ENCODE measurements at regions not wholly inside any gene's neighbourhood (a gene's known extent, or its start where the extent isn't known, plus 50 kb on each side); places are given as distances from the start of the nearest gene placed in this dataset.

DNA sequence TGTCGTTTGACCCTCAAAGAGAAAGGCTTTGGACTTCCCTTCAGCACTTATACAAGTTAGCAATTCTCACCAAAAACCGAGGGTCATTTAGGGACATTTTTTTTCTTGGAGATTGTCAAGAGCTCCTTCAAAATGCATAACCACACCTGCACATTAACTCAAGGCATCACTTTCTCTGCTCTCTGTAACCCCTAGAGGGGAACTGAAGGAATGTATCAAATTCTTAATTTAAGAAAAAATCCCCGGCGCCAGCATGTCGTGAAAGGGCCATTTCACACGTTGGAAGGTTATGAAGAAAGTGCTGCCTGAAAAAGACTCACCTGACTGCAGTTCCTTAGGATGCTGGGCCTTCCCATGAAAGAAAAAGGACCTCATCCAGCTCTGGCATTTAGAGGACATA, 131.6 kb upstream of the ZC3H12A start:
- Histone ChIP-seq H3K36me3 (ENCODE audit: control insufficient read depth, insufficient read depth, low read length) (no peaks in the 10 kb centered on the region), H3K4me3 (ENCODE audit: low read depth, low read length) (no peak overlapping the region), H3K27me3 (ENCODE audit: control insufficient read depth, insufficient read depth, low read length) (no peaks in the 10 kb centered on the region)
- no peak for FAIRE-seq
- no peak for TF ChIP-seq CTCF (IDR thresholded peaks at IDR 0.05; ENCODE audit: insufficient read depth, low read length, severe bottlenecking)
- DNase-seq (ENCODE audit: low read depth): no peak

DNA sequence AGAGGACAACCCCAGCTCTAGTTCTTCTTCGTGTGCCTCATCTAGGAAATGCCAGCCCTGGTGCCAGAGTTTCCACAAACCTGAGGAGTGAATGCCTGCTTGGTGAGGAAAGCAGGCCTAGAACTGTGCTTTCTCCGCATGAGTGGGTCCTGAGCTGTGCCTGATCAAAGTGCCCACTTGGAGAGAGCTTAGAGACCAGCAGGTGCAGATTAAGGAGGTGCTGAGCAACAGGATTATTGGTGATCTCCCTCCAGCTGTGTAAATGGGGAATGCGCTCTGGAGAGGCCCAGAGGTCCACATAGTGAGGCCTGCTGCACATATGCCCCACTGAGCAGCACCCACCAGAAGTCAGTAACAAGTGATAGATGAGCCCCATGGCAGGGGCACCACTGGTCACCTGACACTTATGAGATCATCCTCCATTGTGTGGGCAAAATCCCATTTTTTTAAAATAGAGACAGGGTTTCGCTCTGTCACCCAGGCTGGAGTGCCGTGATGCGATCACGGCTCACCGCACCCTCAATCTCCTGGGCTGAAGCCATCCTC, 127.2 kb upstream of the ZC3H12A start:
- FAIRE-seq (no peak), DNase-seq (ENCODE audit: low read depth) (no peak)
- H3K4me3 ChIP-seq (ENCODE audit: low read depth, low read length): no peak overlapping the region
- no peaks in the 10 kb centered on the region for H3K36me3 ChIP-seq (ENCODE audit: control insufficient read depth, insufficient read depth, low read length)
- TF ChIP-seq CTCF (IDR thresholded peaks at IDR 0.05; ENCODE audit: insufficient read depth, low read length, severe bottlenecking): no peak
- no peaks in the 10 kb centered on the region for H3K27me3 ChIP-seq (ENCODE audit: control insufficient read depth, insufficient read depth, low read length)

GRCh38 chr1:37353871-37354270, 120.5 kb upstream of the ZC3H12A start:
- H3K36me3 ChIP-seq (ENCODE audit: control insufficient read depth, insufficient read depth, low read length): no peaks in the 10 kb centered on the region
- H3K4me3 ChIP-seq (ENCODE audit: low read depth, low read length): no peak overlapping the region
- FAIRE-seq (no peak), DNase-seq (ENCODE audit: low read depth) (no peak)
- TF ChIP-seq CTCF (IDR thresholded peaks at IDR 0.05; ENCODE audit: insufficient read depth, low read length, severe bottlenecking): no peak
- no peaks in the 10 kb centered on the region for H3K27me3 ChIP-seq (ENCODE audit: control insufficient read depth, insufficient read depth, low read length)

GRCh38 chr1:37354876-37355650, 119.3 kb upstream of the ZC3H12A start:
- Histone ChIP-seq H3K36me3 (ENCODE audit: control insufficient read depth, insufficient read depth, low read length) (no peaks in the 10 kb centered on the region), H3K4me3 (ENCODE audit: low read depth, low read length) (no peak overlapping the region), H3K27me3 (ENCODE audit: control insufficient read depth, insufficient read depth, low read length) (no peaks in the 10 kb centered on the region)
- no peak for TF ChIP-seq CTCF (IDR thresholded peaks at IDR 0.05; ENCODE audit: insufficient read depth, low read length, severe bottlenecking)
- FAIRE-seq: no peak
- DNase-seq (ENCODE audit: low read depth): no peak

DNA sequence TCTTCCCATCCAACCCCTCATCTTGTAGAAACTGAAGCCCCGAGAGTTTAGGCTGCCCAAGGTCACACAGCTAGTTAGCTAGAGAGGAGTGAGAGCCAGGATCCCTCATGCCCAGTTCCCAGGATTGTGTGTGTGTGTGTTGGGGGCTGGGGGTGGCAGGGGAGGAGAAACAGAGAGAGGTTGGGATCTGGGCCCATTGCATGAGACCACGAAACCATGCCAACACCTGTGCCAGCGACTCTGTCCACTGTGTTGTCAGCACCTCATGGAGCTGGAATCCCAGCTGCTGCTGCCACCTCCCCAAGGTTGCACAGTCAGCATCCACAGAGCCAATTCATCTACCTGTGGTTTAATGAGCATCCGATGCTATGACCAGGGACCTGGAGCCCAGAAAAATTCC, 115.4 kb upstream of the ZC3H12A start:
- FAIRE-seq (peak; percentile 55), DNase-seq (ENCODE audit: low read depth) (no peak)
- H3K27me3 ChIP-seq (ENCODE audit: control insufficient read depth, insufficient read depth, low read length): no peaks in the 10 kb centered on the region
- H3K4me3 ChIP-seq (ENCODE audit: low read depth, low read length): no peak overlapping the region
- TF ChIP-seq CTCF (IDR thresholded peaks at IDR 0.05; ENCODE audit: insufficient read depth, low read length, severe bottlenecking): no peak
- no peaks in the 10 kb centered on the region for H3K36me3 ChIP-seq (ENCODE audit: control insufficient read depth, insufficient read depth, low read length)

- no peaks in the 10 kb centered on the region for H3K36me3 ChIP-seq (ENCODE audit: control insufficient read depth, insufficient read depth, low read length)
- no peaks in the 10 kb centered on the region for H3K27me3 ChIP-seq (ENCODE audit: control insufficient read depth, insufficient read depth, low read length)
- H3K4me3 ChIP-seq (ENCODE audit: low read depth, low read length): no peak overlapping the region
- FAIRE-seq (no peak), DNase-seq (ENCODE audit: low read depth) (no peak)
- TF ChIP-seq CTCF (IDR thresholded peaks at IDR 0.05; ENCODE audit: insufficient read depth, low read length, severe bottlenecking): no peak
These were observed 114.4 kb upstream of the ZC3H12A start for GRCh38 chr1:37360011-37360410.
